ENCODE measurements at regions not wholly inside any gene's neighbourhood (a gene's known extent, or its start where the extent isn't known, plus 50 kb on each side); places are given as distances from the start of the nearest gene placed in this dataset.

GRCh38 chr18:37701967-37702366 is 136.4 kb upstream of the CELF4 start:
- H3K27me3 ChIP-seq (ENCODE audit: control insufficient read depth in 2 of 2, insufficient read depth in 2 of 2, low read length in 2 of 2) = no peaks in the 10 kb centered on the region
- H4K20me1 ChIP-seq (replicated peaks; ENCODE audit: control insufficient read depth, extremely low read depth, insufficient read depth, low read length) = no peaks in the 10 kb centered on the region
- H3K9me3 ChIP-seq (replicated peaks; ENCODE audit: control insufficient read depth, insufficient read depth, low read length) = peaks cover 2% of the 10 kb centered on the region
- dilution Hi-C loops (cut with MboI; ENCODE audit: extremely low pct_ligation_motif_present, low sequenced_read_pairs) = no loop called here
- H3K4me3 ChIP-seq (replicated peaks in 1 of 3; ENCODE audit: insufficient read depth in 1 of 3, low read depth in 1 of 3, low read length in 3 of 3) = no peak overlapping the region
- H3K4me1 ChIP-seq (ENCODE audit: control insufficient read depth, extremely low read depth, insufficient read depth, low read length) = no peaks in the 10 kb centered on the region
- ChIA-PET POLR2A (no interaction called here), CTCF (no interaction called here)
- no peak overlapping the region for H3K9ac ChIP-seq (replicated peaks; ENCODE audit: extremely low read depth, insufficient read depth, low read length)
- H3K36me3 ChIP-seq (ENCODE audit: control insufficient read depth in 2 of 2, extremely low read depth in 1 of 2, insufficient read depth in 2 of 2, low read length in 2 of 2) = no peaks in the 10 kb centered on the region
- H3K79me2 ChIP-seq (ENCODE audit: control insufficient read depth, insufficient read depth, low read length) = no peaks in the 10 kb centered on the region
- DNase-seq (ENCODE audit: low read depth, low spot score) (no peak), FAIRE-seq (no peak)
- no peak overlapping the region for H2AFZ ChIP-seq (ENCODE audit: low read depth, low read length)
- no peaks in the 10 kb centered on the region for H3K9me1 ChIP-seq (replicated peaks; ENCODE audit: control insufficient read depth, extremely low read depth, insufficient read depth, low read length)
- intact Hi-C loops (cut with micrococcal nuclease) = no loop called here
- no peak overlapping the region for H3K4me2 ChIP-seq (ENCODE audit: insufficient read depth, low read length)
- no TSS peak for BruUV-seq (replicated peaks)
- H3K27ac ChIP-seq (ENCODE audit: insufficient read depth, low read depth, low read length) = no peak overlapping the region
- TF ChIP-seq POLR2AphosphoS5 (IDR thresholded peaks at IDR 0.05; ENCODE audit: insufficient read depth, low read depth, low read length) = no peak
- TF ChIP-seq POLR2A (IDR thresholded peaks at IDR 0.05; ENCODE audit: low read depth, low read length) = no peak
- no peak for TF ChIP-seq JUN (IDR thresholded peaks at IDR 0.05; ENCODE audit: borderline replicate concordance, insufficient read depth, insufficient read length, low read depth)
- no peak for TF ChIP-seq FOS (IDR thresholded peaks at IDR 0.05; ENCODE audit: borderline replicate concordance, insufficient read depth, low read length)
- no peak for TF ChIP-seq MYC (IDR thresholded peaks at IDR 0.05; ENCODE audit: low read depth, low read length)
- TF ChIP-seq GATA2 (IDR thresholded peaks at IDR 0.05; ENCODE audit: insufficient read depth, insufficient read length, low read depth, low read length) = no peak
- no peak for TF ChIP-seq EZH2 (IDR thresholded peaks at IDR 0.05; ENCODE audit: borderline replicate concordance, low read depth, low read length, severe bottlenecking)
- TF ChIP-seq MAX (IDR thresholded peaks at IDR 0.05; ENCODE audit: insufficient read depth, insufficient read length) = no peak
- TF ChIP-seq CTCF (IDR thresholded peaks at IDR 0.05; ENCODE audit: extremely low read depth in 1 of 2, insufficient read depth in 1 of 2, low read depth in 1 of 2, low read length in 2 of 2) = no peak

Measured in endothelial cell of umbilical vein (primary cell).